Effector CD4-positive, alpha-beta T cell (primary cell): ENCODE measurements at regions not wholly inside any gene's neighbourhood (a gene's known extent, or its start where the extent isn't known, plus 50 kb on each side); places are given as distances from the start of the nearest gene placed in this dataset.
A peak's percentile ranks its signal among the peaks of the same experiment; 100 is the strongest.

Experiments
- DNase-seq: peaks from one replicate; pipeline ENCODE4 v3.0.0-alpha.2; 2020

- DNase-seq, result no peak
Observed at GRCh38 chr5:40029711-40030495, 605.1 kb upstream of the DAB2 start.

DNA sequence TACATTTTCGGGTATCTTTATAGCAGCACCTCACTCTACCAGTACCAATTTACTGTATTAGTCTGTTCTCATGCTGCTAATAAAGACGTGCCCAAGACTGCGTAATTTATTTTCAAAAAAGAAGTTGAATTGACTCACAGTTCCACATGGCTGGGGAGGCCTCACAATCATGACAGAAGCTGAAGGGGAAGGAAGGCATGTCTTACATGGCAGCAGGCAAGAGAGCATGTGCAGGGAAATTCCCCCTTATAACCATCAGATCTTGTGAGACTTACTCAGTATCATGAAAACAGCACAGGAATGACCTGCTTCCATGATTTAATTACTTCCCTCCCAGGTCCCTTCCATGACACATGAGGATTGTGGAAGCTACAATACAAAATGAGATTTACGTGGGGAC, 602.6 kb upstream of the DAB2 start:
- no peak for DNase-seq

GRCh38 chr5:40025586-40025985, 600.8 kb upstream of the DAB2 start:
- no peak for DNase-seq

DNA sequence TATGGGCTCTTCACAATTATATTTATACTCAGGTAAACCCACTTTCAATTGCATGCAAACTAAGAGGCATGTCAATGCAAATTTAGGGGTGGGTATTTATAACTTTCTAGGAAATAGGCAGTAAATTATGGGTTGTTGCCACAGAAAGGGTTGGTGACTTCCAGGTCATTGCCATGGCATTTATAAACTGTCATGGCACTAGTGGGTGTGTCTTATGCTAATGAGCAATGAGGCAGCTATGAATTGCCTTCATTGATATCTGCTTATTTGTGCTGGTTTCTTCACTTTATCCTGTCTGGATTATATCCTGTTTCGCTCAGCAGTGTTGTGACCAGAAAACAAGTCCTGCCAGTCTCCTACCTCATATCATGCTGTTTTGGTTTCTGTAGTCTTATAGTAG, 597.3 kb upstream of the DAB2 start:
- no peak for DNase-seq

GRCh38 chr5:40021007-40021406, 596.2 kb upstream of the DAB2 start:
- no peak for DNase-seq

GRCh38 chr5:40017918-40018317, 593.1 kb upstream of the DAB2 start:
- no peak for DNase-seq

GRCh38 chr5:40017135-40017534, 592.4 kb upstream of the DAB2 start:
- DNase-seq, result no peak

DNA sequence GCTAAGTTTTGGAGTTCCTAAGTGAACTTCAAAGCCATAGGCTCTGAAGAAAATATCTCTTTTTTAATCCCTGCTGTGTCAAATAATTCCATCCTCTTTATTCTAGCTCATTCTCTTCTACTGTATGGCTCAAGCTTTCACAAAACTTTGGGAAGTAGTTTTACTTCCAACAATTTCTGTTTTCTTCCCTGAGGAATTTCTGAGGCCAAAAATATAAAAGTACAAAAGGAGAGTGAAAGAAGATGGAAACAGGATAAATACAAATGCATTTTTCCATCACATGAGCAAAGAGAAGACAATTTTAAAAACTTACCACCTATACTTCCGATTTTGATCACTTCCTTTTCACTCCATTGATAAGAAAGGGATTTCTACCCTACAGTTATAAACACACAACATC, 585.7 kb upstream of the DAB2 start:
- DNase-seq, result no peak

GRCh38 chr5:40006260-40006659, 581.5 kb upstream of the DAB2 start:
- DNase-seq, result no peak

- DNase-seq, result no peak
Observed at GRCh38 chr5:40001796-40002195, 577.0 kb upstream of the DAB2 start.

GRCh38 chr5:39998518-39998917, 573.7 kb upstream of the DAB2 start:
- DNase-seq, result no peak

GRCh38 chr5:39995990-39996389, 571.2 kb upstream of the DAB2 start:
- DNase-seq, result no peak

- DNase-seq, result no peak
Observed at GRCh38 chr5:39992617-39993202, 567.9 kb upstream of the DAB2 start.

- no peak for DNase-seq
Observed at GRCh38 chr5:39986614-39987013, 561.8 kb upstream of the DAB2 start.

DNA sequence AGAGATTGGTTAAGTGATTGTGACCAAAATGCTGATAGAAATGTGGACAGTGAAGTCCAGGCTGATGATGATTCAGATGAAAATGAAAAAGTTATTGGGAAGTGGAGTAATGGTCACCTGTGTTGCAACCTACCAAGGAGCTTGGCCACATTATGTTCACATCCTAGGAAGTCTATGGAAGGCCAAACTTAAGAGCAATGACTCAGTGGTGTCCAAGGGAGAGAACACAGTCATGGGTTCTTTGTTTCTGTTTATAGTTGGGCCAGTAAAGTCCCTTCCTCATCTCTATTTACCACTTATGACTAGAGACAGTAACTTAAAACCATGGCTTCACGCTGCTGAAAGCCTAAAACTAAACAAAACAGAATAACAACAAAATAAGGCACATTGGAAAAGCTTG, 555.3 kb upstream of the DAB2 start:
- no peak for DNase-seq

GRCh38 chr5:39977066-39977655, 552.4 kb upstream of the DAB2 start:
- DNase-seq, result no peak

- DNase-seq, result no peak
Observed at GRCh38 chr5:39970117-39970798, 545.5 kb upstream of the DAB2 start.

DNA sequence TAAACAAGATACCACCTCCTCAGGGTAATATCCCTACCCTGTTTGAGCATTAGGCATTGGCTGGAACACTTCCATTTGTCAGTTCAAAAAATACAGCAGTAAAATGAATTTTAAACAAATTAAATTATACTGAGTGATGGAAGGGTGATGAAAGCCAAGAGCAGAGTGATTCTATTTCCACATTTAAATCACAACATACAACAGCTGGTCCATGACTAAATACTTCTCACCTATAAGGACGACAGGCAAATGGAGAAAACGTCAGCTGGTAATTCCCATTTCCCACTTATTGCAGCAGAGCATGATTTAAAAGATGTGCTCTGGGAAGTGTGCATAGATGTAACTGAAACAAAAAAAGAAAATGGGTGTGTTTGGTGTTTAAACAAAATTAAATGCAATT, 543.6 kb upstream of the DAB2 start:
- DNase-seq, result no peak

DNA sequence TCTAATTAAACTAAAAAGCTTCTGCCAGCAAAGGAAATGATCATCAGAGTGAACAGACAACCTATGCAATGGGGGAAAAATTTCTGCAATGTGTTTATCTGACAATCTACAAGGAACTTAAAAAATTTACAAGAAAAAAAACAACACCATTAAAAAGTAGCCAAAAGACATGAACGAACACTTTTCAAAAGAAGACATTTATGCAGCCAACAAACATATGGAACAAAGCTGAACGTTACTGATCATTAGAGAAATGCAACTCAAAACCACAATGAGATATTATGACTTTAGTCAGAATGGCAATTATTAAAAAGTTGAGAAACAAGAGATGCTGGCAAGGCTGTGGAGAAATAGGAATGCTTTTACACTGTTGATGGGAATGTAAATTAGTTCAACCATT, 530.4 kb upstream of the DAB2 start:
- no peak for DNase-seq

DNA sequence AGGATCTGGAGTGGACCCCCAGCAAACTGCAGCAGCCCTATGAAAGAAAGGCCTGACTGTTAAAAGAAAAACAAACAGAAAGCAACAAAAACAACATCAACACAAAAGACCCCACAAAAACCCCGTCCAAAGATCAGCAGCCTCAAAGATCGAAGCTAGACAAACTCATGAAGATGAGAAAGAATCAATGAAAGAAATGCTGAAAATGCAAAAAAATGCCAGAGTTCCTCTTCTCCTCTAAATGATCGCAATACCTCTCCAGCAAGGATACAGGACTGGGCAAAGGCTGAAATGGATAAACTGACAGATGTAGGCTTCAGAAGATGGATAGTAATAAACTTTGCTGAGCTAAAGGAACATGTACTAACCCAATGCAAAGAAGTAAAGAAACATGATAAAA, 526.3 kb upstream of the DAB2 start:
- no peak for DNase-seq

DNA sequence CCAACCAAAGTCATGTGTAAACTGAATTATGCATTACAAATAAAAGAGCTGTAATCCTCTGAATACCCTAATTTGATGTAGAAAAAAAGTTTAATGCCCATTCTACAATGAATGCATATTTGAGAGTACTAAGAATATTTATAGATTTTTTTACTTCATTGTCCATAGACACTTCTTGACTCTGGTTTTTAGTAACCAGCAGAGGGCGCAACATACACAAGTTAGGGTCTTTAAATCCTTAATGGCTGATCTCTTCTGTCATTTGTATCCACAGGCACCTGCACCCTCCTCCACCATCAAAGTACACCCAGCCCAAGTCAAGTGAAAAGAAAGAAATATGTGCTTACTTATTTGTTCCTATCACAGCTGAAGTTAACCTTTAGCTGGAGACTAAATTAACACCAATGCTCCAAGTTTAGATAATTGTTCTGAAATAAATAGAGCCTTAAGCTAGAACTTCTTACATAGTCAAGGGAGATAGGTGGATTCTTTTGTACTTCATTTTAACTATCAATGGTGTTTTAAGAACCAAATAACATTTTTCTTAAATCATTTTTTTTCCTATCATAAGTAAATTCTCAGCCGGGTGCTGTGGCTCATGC, 524.2 kb upstream of the DAB2 start:
- peak; percentile 58 for DNase-seq

DNA sequence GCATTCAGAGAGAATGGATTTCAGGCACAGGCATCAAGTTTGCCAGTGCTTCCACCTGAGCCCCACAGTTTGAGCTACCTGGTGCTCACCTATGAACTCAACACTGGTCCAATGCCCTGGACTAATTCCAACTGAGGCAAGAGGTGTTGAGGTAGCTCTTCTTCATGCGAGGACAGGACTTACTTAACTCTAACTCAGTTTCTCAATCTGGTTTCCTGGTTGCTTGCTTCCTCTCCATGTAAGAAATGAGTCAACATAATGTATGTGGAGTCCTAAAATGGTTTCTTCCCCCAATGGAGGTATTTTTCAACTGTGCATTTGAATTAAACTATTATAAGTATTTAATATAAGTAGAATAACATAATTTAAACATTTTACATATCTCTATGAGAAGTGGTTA, 523.6 kb upstream of the DAB2 start:
- DNase-seq, result no peak

- no peak for DNase-seq
Observed at GRCh38 chr5:39947657-39948056, 522.9 kb upstream of the DAB2 start.
